Kidney (tissue), 13 donors: ENCODE measurements at regions not wholly inside any gene's neighbourhood (a gene's known extent, or its start where the extent isn't known, plus 50 kb on each side); places are given as distances from the start of the nearest gene placed in this dataset.

Experiments used
- DNase-seq, 5 donors: peaks; one replicate each; pipeline ENCODE4 v3.0.0-alpha.2; 2013 to 2020
- FAIRE-seq: peaks from 2 replicates; lab custom pipeline; 2012; peaks lifted over from hg19 to GRCh38; lab: Jason Lieb, UNC
- H3K27ac ChIP-seq, 2 donors: one replicate each; pipeline ENCODE4 v1.7.0; 2013; ENCODE audit warnings: low read depth in 2 of 2, low read length in 2 of 2, inconsistent platforms in 1 of 2
- H3K27me3 ChIP-seq: one replicate; pipeline ENCODE4 v1.7.1; 2013; ENCODE audit warnings: low read length, inconsistent platforms; ENCODE audit not compliant: control insufficient read depth, insufficient read depth
- H3K36me3 ChIP-seq, 3 donors: one replicate each; pipeline versions ENCODE4 v1.7.0 to v1.7.1; 2013; ENCODE audit warnings: low read length in 3 of 3, control low read depth in 1 of 3, inconsistent platforms in 1 of 3; ENCODE audit not compliant: insufficient read depth in 3 of 3, control insufficient read depth in 2 of 3
- H3K4me1 ChIP-seq, 3 donors: one replicate each; pipeline versions ENCODE4 v1.7.0 to v1.7.1; 2013; ENCODE audit warnings: low read length in 3 of 3, inconsistent platforms in 1 of 3, low read depth in 1 of 3; ENCODE audit not compliant: control insufficient read depth in 2 of 3, insufficient read depth in 2 of 3
- H3K4me3 ChIP-seq, 3 donors: one replicate each; pipeline versions ENCODE4 v1.7.0 to v1.8.1; 2013; ENCODE audit warnings: low read length in 3 of 3, control low read depth in 1 of 3, inconsistent platforms in 1 of 3
- H3K9ac ChIP-seq, 3 donors: one replicate each; pipeline versions ENCODE4 v1.7.0 to v1.7.1; 2013; ENCODE audit warnings: low read length in 3 of 3, control low read depth in 1 of 3, inconsistent platforms in 1 of 3
- H3K9me3 ChIP-seq, 3 donors: one replicate each; pipeline versions ENCODE4 v1.7.0 to v1.7.1; 2013; ENCODE audit warnings: low read length in 3 of 3, control low read depth in 1 of 3, inconsistent platforms in 1 of 3; ENCODE audit not compliant: control insufficient read depth in 2 of 3, insufficient read depth in 1 of 3
- CTCF ChIP-seq: IDR thresholded peaks from 3 replicates; pipeline ENCODE4 v1.5.1; 2012; ENCODE audit warnings: mild to moderate bottlenecking, moderate library complexity, borderline replicate concordance; ENCODE audit not compliant: insufficient read depth; ENCODE audit errors: extremely low read depth
- intact Hi-C: fragments of 100-400 bp; cut with DNase I; formaldehyde crosslinking; loops from one replicate; pipeline ENCODE4 v1.11.1; 2022
- donor health status: control.
- donor health status: control.
- donor health status: control.
- donor health status: control.
- donor health status: control.
- donor health status: DM: yes; HTN: yes; CAD: no.
- donor health status: Normal renal cell carcinoma (clear cell type).

- Histone ChIP-seq H3K27ac (no peak overlapping the region), H3K9ac (no peak overlapping the region), H3K4me1 (no peaks in the 10 kb centered on the region), H3K36me3 (no peaks in the 10 kb centered on the region), H3K4me3 (no peak overlapping the region), H3K27me3 (no peaks in the 10 kb centered on the region), H3K9me3 (no peaks in the 10 kb centered on the region)
- DNase-seq (no peak), FAIRE-seq (no peak)
- TF ChIP-seq CTCF: no peak
- intact Hi-C loops: no loop called here
Observed at GRCh38 chr2:128941751-128942150, 623.1 kb upstream of the HS6ST1 start.

GRCh38 chr2:128949360-128949759 lies 630.7 kb upstream of the HS6ST1 start:
- Histone ChIP-seq H3K9ac (no peak overlapping the region), H3K4me3 (no peak overlapping the region), H3K27me3 (no peaks in the 10 kb centered on the region), H3K4me1 (no peaks in the 10 kb centered on the region), H3K9me3 (peaks cover 0 to 3% (median 0%) of the 10 kb centered on the region in 3 donors), H3K36me3 (no peaks in the 10 kb centered on the region), H3K27ac (no peak overlapping the region)
- intact Hi-C loops: no loop called here
- FAIRE-seq (no peak), DNase-seq (no peak)
- no peak for TF ChIP-seq CTCF

GRCh38 chr2:128950758-128951157 lies 632.1 kb upstream of the HS6ST1 start:
- no peak for FAIRE-seq
- no peak for TF ChIP-seq CTCF
- Histone ChIP-seq H3K4me1 (no peaks in the 10 kb centered on the region), H3K27me3 (no peaks in the 10 kb centered on the region), H3K36me3 (no peaks in the 10 kb centered on the region), H3K9ac (no peak overlapping the region), H3K27ac (no peak overlapping the region), H3K9me3 (peaks cover 0 to 3% (median 0%) of the 10 kb centered on the region in 3 donors), H3K4me3 (no peak overlapping the region)
- intact Hi-C loops: no loop called here
- peak in 1 of 5 donors; percentile 11 for DNase-seq

- Histone ChIP-seq H3K36me3 (no peaks in the 10 kb centered on the region), H3K27me3 (no peaks in the 10 kb centered on the region), H3K27ac (no peak overlapping the region), H3K4me1 (no peaks in the 10 kb centered on the region), H3K9ac (no peak overlapping the region), H3K9me3 (peaks cover 0 to 12% (median 3%) of the 10 kb centered on the region in 3 donors), H3K4me3 (no peak overlapping the region)
- FAIRE-seq (no peak), DNase-seq (no peak)
- TF ChIP-seq CTCF: no peak
- intact Hi-C loops: no loop called here
Observed at GRCh38 chr2:128958241-128958640, 639.6 kb upstream of the HS6ST1 start.
